Common myeloid progenitor, CD34-positive (primary cell): ENCODE measurements at regions not wholly inside any gene's neighbourhood (a gene's known extent, or its start where the extent isn't known, plus 50 kb on each side); places are given as distances from the start of the nearest gene placed in this dataset.

Experiments used
- CTCF ChIA-PET: fragments of 350-600 bp; sonication (Branson Sonifier 250); formaldehyde crosslinking; loops from one replicate; lab custom pipeline; 2021; ENCODE audit warnings: antibody characterized with exemption; lab: Charles Lee
- POLR2A ChIA-PET: fragments of 350-600 bp; sonication (Branson Sonifier 250); formaldehyde crosslinking; loops from one replicate; lab custom pipeline; 2021; ENCODE audit warnings: antibody characterized with exemption; lab: Charles Lee
- DNase-seq, 3 donors: peaks; one replicate each; pipeline versions ENCODE4 v3.0.0 to v3.0.0-alpha.2; 2013
- H3K27ac ChIP-seq, 2 experiments: 1 replicate in 1 of 2; 2 replicates in 1 of 2; pipeline ENCODE4 v1.7.0; 2013; ENCODE audit warnings: inconsistent platforms in 2 of 2, low read length in 2 of 2, mild to moderate bottlenecking in 2 of 2, low read depth in 1 of 2, moderate library complexity in 1 of 2; ENCODE audit not compliant: severe bottlenecking in 2 of 2, insufficient read depth in 1 of 2, poor library complexity in 1 of 2
- H3K27me3 ChIP-seq, 5 experiments: replicated peaks in 2 of 5; 1 replicate in 3 of 5; 2 replicates in 2 of 5; pipeline versions ENCODE4 v1.6.1 to v1.7.0; 2013; ENCODE audit warnings: low read length in 4 of 5, mild to moderate bottlenecking in 2 of 5, moderate library complexity in 2 of 5, inconsistent platforms in 1 of 5; ENCODE audit not compliant: insufficient read depth in 5 of 5, control insufficient read depth in 4 of 5
- H3K36me3 ChIP-seq, 4 experiments: 1 replicate in 2 of 4; 2 replicates in 2 of 4; pipeline versions ENCODE4 v1.6.1 to v1.7.0; 2013; ENCODE audit warnings: low read length in 3 of 4, control low read depth in 1 of 4, mild to moderate bottlenecking in 1 of 4; ENCODE audit not compliant: control insufficient read depth in 4 of 4, insufficient read depth in 4 of 4
- H3K4me1 ChIP-seq, 4 experiments: 1 replicate in 3 of 4; 2 replicates in 1 of 4; pipeline versions ENCODE4 v1.6.1 to v1.7.1; 2013; ENCODE audit warnings: low read length in 3 of 4, mild to moderate bottlenecking in 3 of 4, control low read depth in 1 of 4, inconsistent platforms in 1 of 4, moderate library complexity in 1 of 4; ENCODE audit not compliant: control insufficient read depth in 4 of 4, insufficient read depth in 4 of 4; ENCODE audit errors: control extremely low read depth in 1 of 4
- H3K4me3 ChIP-seq, 7 experiments: 1 replicate in 4 of 7; 2 replicates in 3 of 7; pipeline versions ENCODE4 v1.5.1 to v1.7.0; 2013; ENCODE audit warnings: mild to moderate bottlenecking in 7 of 7, low read length in 6 of 7, moderate library complexity in 6 of 7, inconsistent platforms in 2 of 7, low read depth in 2 of 7, control low read depth in 1 of 7; ENCODE audit not compliant: insufficient read depth in 4 of 7, control insufficient read depth in 1 of 7; ENCODE audit errors: extremely low read depth in 1 of 7
- H3K9me3 ChIP-seq, 5 experiments: 1 replicate in 4 of 5; 2 replicates in 1 of 5; pipeline versions ENCODE4 v1.6.1 to v1.7.1; 2013; ENCODE audit warnings: low read length in 4 of 5, mild to moderate bottlenecking in 2 of 5, inconsistent platforms in 1 of 5, low read depth in 1 of 5, moderate library complexity in 1 of 5; ENCODE audit not compliant: control insufficient read depth in 4 of 5, insufficient read depth in 2 of 5; ENCODE audit errors: control extremely low read depth in 1 of 5
- WGBS: methylation state at CpG from one replicate; pipeline ENCODE4 v1.1.5; 2013; ENCODE audit not compliant: insufficient coverage; 5-methylcytosine and 5-hydroxymethylcytosine counted together

DNA sequence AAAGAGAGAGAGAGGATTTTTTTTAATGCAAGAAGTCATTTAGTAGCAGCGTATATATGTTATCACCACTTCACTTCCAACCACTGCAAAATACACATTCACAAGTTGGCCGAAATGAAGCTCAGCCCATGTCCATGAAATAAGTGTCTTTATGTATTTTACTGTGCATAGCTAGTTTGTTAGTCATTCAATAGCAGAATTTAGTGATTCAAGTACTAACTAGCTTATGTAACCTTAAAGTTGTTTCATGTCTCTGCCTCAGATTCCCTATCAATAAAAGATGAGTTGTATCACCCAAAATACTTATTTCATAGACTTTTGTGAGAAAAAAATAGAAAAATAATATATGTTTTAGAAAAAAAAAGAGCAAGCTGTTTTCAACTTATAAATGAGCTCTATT is 153.7 kb upstream of the PRDM1 start:
- H3K36me3 ChIP-seq, result no peaks in the 10 kb centered on the region
- no peak for DNase-seq
- no peak overlapping the region for H3K27ac ChIP-seq
- POLR2A ChIA-PET, result no interaction called here
- no CpG with 5 or more reads among the region's 2 CpGs for WGBS
- CTCF ChIA-PET, result interaction anchor here (0.6 to 1.2 kb wide), 2 partner anchors 17 to 370 kb away, joined by 3 read pairs; no protein-coding TSS in a partner anchor
- H3K4me1 ChIP-seq, result no peaks in the 10 kb centered on the region
- no peaks in the 10 kb centered on the region for H3K27me3 ChIP-seq
- peaks cover 0 to 4% (median 0%) of the 10 kb centered on the region in 5 experiments for H3K9me3 ChIP-seq
- no peak overlapping the region for H3K4me3 ChIP-seq

DNA sequence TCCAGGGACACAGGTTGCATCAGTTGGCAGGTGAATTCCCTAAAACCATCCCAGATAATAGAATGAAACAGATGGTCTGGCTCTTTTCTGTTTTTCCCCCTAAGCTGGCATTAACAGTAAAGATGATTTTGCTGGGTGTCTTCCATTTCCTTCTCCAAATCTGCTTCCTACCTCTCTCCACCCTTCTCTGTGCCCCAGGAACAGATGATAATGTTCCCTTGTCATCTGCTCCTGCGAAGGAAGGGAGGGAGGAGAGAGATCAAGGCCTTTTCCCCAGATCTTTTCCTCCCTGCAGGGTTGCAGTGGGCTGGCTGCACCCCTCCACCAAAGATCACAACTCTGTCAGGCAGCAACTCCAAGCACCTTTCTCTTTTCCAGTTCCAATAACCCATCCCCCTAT is 156.5 kb upstream of the PRDM1 start:
- POLR2A ChIA-PET, result no interaction called here
- no peak overlapping the region for H3K27ac ChIP-seq
- CTCF ChIA-PET, result interaction anchor here (0.5 to 1.0 kb wide), 2 partner anchors 12 to 498 kb away, joined by 3 read pairs; no protein-coding TSS in a partner anchor
- DNase-seq, result no peak
- no peaks in the 10 kb centered on the region for H3K4me1 ChIP-seq
- H3K4me3 ChIP-seq, result no peak overlapping the region
- H3K36me3 ChIP-seq, result no peaks in the 10 kb centered on the region
- H3K9me3 ChIP-seq, result peaks cover 0 to 4% (median 0%) of the 10 kb centered on the region in 5 experiments
- H3K27me3 ChIP-seq, result no peaks in the 10 kb centered on the region
- WGBS, result 100% methylated on average over 1 of the region's 1 CpG

- Histone ChIP-seq H3K4me3 (no peak overlapping the region), H3K4me1 (no peaks in the 10 kb centered on the region), H3K36me3 (no peaks in the 10 kb centered on the region), H3K27me3 (no peaks in the 10 kb centered on the region), H3K9me3 (no peaks in the 10 kb centered on the region), H3K27ac (no peak overlapping the region)
- no peak for DNase-seq
- CTCF ChIA-PET, result no interaction called here
- 86% methylated on average over 1 of the region's 1 CpG for WGBS
- POLR2A ChIA-PET, result no interaction called here
These were observed 159.8 kb upstream of the PRDM1 start for GRCh38 chr6:105926318-105926717.

DNA sequence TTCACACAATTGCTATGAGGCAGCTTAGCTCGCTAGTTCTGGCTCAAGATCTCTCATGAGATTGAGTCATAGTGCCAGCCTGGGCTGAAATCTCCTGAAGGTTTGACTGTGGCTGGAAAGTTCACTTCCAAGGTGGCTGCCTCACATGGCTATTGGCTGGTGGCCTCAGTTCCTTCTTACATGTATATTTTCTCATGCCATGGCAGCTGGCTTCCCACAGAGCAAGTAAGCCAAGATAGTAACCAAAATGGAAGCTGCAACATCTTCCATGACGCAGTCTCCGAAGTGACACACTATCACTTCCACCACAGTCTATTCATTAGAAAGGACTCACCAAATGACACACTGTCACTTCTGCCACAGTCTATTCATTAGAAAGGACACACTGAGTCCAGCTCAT is 160.4 kb upstream of the PRDM1 start:
- H3K27me3 ChIP-seq, result no peaks in the 10 kb centered on the region
- CTCF ChIA-PET, result interaction anchor here (1.2 kb wide), 1 partner anchor 8 kb away, joined by 4 read pairs; no protein-coding TSS in a partner anchor
- 100% methylated on average over 1 of the region's 3 CpGs for WGBS
- H3K27ac ChIP-seq, result no peak overlapping the region
- H3K9me3 ChIP-seq, result no peaks in the 10 kb centered on the region
- no peaks in the 10 kb centered on the region for H3K4me1 ChIP-seq
- no peak for DNase-seq
- H3K36me3 ChIP-seq, result no peaks in the 10 kb centered on the region
- no peak overlapping the region for H3K4me3 ChIP-seq
- POLR2A ChIA-PET, result no interaction called here

- Histone ChIP-seq H3K27ac (no peak overlapping the region), H3K4me1 (no peaks in the 10 kb centered on the region), H3K4me3 (no peak overlapping the region), H3K27me3 (no peaks in the 10 kb centered on the region), H3K36me3 (no peaks in the 10 kb centered on the region), H3K9me3 (no peaks in the 10 kb centered on the region)
- CTCF ChIA-PET, result no interaction called here
- DNase-seq, result no peak
- 100% methylated on average over 2 of the region's 3 CpGs for WGBS
- POLR2A ChIA-PET, result no interaction called here
These were observed 164.4 kb upstream of the PRDM1 start for GRCh38 chr6:105921781-105922180.

- Histone ChIP-seq H3K4me3 (no peak overlapping the region), H3K36me3 (no peaks in the 10 kb centered on the region), H3K27ac (no peak overlapping the region), H3K27me3 (no peaks in the 10 kb centered on the region), H3K4me1 (no peaks in the 10 kb centered on the region), H3K9me3 (no peaks in the 10 kb centered on the region)
- CTCF ChIA-PET, result no interaction called here
- POLR2A ChIA-PET, result no interaction called here
- 90% methylated on average over 2 of the region's 2 CpGs for WGBS
- no peak for DNase-seq
These were observed 166.1 kb upstream of the PRDM1 start for GRCh38 chr6:105920071-105920470.

GRCh38 chr6:105917038-105917695 is 169.0 kb upstream of the PRDM1 start:
- no peak for DNase-seq
- no peaks in the 10 kb centered on the region for H3K27me3 ChIP-seq
- H3K4me1 ChIP-seq, result no peaks in the 10 kb centered on the region
- H3K27ac ChIP-seq, result no peak overlapping the region
- no peak overlapping the region for H3K4me3 ChIP-seq
- ChIA-PET POLR2A (no interaction called here), CTCF (interaction anchor here (0.7 to 0.8 kb wide), 2 partner anchors 8 to 13 kb away, joined by 3 to 4 read pairs; no protein-coding TSS in a partner anchor)
- H3K36me3 ChIP-seq, result no peaks in the 10 kb centered on the region
- WGBS, result 100% methylated on average over 2 of the region's 2 CpGs
- H3K9me3 ChIP-seq, result no peaks in the 10 kb centered on the region
